Memory B cell (primary cell): ENCODE measurements at regions not wholly inside any gene's neighbourhood (a gene's known extent, or its start where the extent isn't known, plus 50 kb on each side); places are given as distances from the start of the nearest gene placed in this dataset.

Experiments
- ATAC-seq: fragments of 150-1000 bp; cut with Tn5 transposase; 2 replicates; pipeline ENCODE4 v1.10.0; 2021; ENCODE audit warnings: low read depth, mild to moderate bottlenecking, moderate library complexity
- DNase-seq, 2 donors: peaks; one replicate each; pipeline ENCODE4 v3.0.0; 2022; ENCODE audit warnings: low spot score in 2 of 2
- H3K27ac Mint-ChIP-seq: one replicate; pipeline ENCODE4 v1.8.0; 2022; ENCODE audit warnings: mild to moderate bottlenecking, moderate library complexity, mixed read lengths
- H3K27me3 Mint-ChIP-seq: one replicate; pipeline ENCODE4 v1.8.0; 2022; ENCODE audit warnings: mixed read lengths
- H3K36me3 Mint-ChIP-seq: one replicate; pipeline ENCODE4 v1.8.0; 2022; ENCODE audit warnings: mild to moderate bottlenecking, mixed read lengths
- H3K4me1 Mint-ChIP-seq: one replicate; pipeline ENCODE4 v1.8.0; 2022; ENCODE audit warnings: mixed read lengths
- H3K4me3 Mint-ChIP-seq: one replicate; pipeline ENCODE4 v1.8.0; 2022; ENCODE audit warnings: mild to moderate bottlenecking, moderate library complexity, mixed read lengths
- H3K9me3 Mint-ChIP-seq: one replicate; pipeline ENCODE4 v1.8.0; 2022; ENCODE audit warnings: mixed read lengths

GRCh38 chr3:3599016-3599415 lies 200.2 kb upstream of the LRRN1 start:
- ATAC-seq (no peak), DNase-seq (no peak)
- H3K9me3 Mint-ChIP-seq, result no peaks in the 10 kb centered on the region
- H3K27me3 Mint-ChIP-seq, result peaks cover 7% of the 10 kb centered on the region
- H3K36me3 Mint-ChIP-seq, result no peaks in the 10 kb centered on the region
- H3K4me1 Mint-ChIP-seq, result peaks cover 2% of the 10 kb centered on the region
- H3K27ac Mint-ChIP-seq, result no peak overlapping the region
- H3K4me3 Mint-ChIP-seq, result no peak overlapping the region

GRCh38 chr3:3594986-3595385 lies 204.2 kb upstream of the LRRN1 start:
- H3K4me3 Mint-ChIP-seq, result no peak overlapping the region
- DNase-seq (no peak), ATAC-seq (no peak)
- no peaks in the 10 kb centered on the region for H3K36me3 Mint-ChIP-seq
- H3K27ac Mint-ChIP-seq, result no peak overlapping the region
- peaks cover 3% of the 10 kb centered on the region for H3K9me3 Mint-ChIP-seq
- H3K27me3 Mint-ChIP-seq, result peaks cover 2% of the 10 kb centered on the region
- peaks cover 2% of the 10 kb centered on the region for H3K4me1 Mint-ChIP-seq

GRCh38 chr3:3589715-3590130 lies 209.5 kb upstream of the LRRN1 start:
- peaks cover 3% of the 10 kb centered on the region for H3K9me3 Mint-ChIP-seq
- no peaks in the 10 kb centered on the region for H3K27me3 Mint-ChIP-seq
- no peak overlapping the region for H3K4me3 Mint-ChIP-seq
- DNase-seq (no peak), ATAC-seq (no peak)
- H3K27ac Mint-ChIP-seq, result no peak overlapping the region
- no peaks in the 10 kb centered on the region for H3K36me3 Mint-ChIP-seq
- peaks cover 3% of the 10 kb centered on the region for H3K4me1 Mint-ChIP-seq

GRCh38 chr3:3587647-3587972 lies 211.6 kb upstream of the LRRN1 start:
- H3K4me1 Mint-ChIP-seq, result peaks cover 3% of the 10 kb centered on the region
- no peaks in the 10 kb centered on the region for H3K27me3 Mint-ChIP-seq
- H3K36me3 Mint-ChIP-seq, result no peaks in the 10 kb centered on the region
- H3K27ac Mint-ChIP-seq, result no peak overlapping the region
- DNase-seq (no peak), ATAC-seq (no peak)
- no peak overlapping the region for H3K4me3 Mint-ChIP-seq
- peaks cover 3% of the 10 kb centered on the region for H3K9me3 Mint-ChIP-seq

- no peak for ATAC-seq
- peaks cover 3% of the 10 kb centered on the region for H3K9me3 Mint-ChIP-seq
- no peak overlapping the region for H3K27ac Mint-ChIP-seq
- DNase-seq, result no peak
- no peaks in the 10 kb centered on the region for H3K27me3 Mint-ChIP-seq
- no peak overlapping the region for H3K4me3 Mint-ChIP-seq
- H3K4me1 Mint-ChIP-seq, result peaks cover 3% of the 10 kb centered on the region
- no peaks in the 10 kb centered on the region for H3K36me3 Mint-ChIP-seq
Observed at GRCh38 chr3:3586843-3587646, 212.2 kb upstream of the LRRN1 start.

- Mint-ChIP-seq H3K27ac (no peak overlapping the region), H3K4me1 (peaks cover 3% of the 10 kb centered on the region), H3K36me3 (no peaks in the 10 kb centered on the region), H3K9me3 (no peaks in the 10 kb centered on the region), H3K4me3 (no peak overlapping the region), H3K27me3 (no peaks in the 10 kb centered on the region)
- ATAC-seq (no peak), DNase-seq (no peak)
Observed at GRCh38 chr3:3586336-3586735, 212.9 kb upstream of the LRRN1 start.

GRCh38 chr3:3579658-3580057 lies 219.6 kb upstream of the LRRN1 start:
- no peaks in the 10 kb centered on the region for H3K9me3 Mint-ChIP-seq
- H3K4me1 Mint-ChIP-seq, result no peaks in the 10 kb centered on the region
- H3K36me3 Mint-ChIP-seq, result no peaks in the 10 kb centered on the region
- no peak for ATAC-seq
- no peak overlapping the region for H3K4me3 Mint-ChIP-seq
- no peak for DNase-seq
- H3K27me3 Mint-ChIP-seq, result peaks cover 2% of the 10 kb centered on the region
- no peak overlapping the region for H3K27ac Mint-ChIP-seq

GRCh38 chr3:3578718-3579117 lies 220.5 kb upstream of the LRRN1 start:
- Mint-ChIP-seq H3K4me3 (no peak overlapping the region), H3K27ac (no peak overlapping the region), H3K27me3 (peaks cover 2% of the 10 kb centered on the region), H3K9me3 (no peaks in the 10 kb centered on the region), H3K4me1 (no peaks in the 10 kb centered on the region), H3K36me3 (no peaks in the 10 kb centered on the region)
- DNase-seq (no peak), ATAC-seq (no peak)

GRCh38 chr3:3577823-3578222 lies 221.4 kb upstream of the LRRN1 start:
- no peak for DNase-seq
- peaks cover 2% of the 10 kb centered on the region for H3K27me3 Mint-ChIP-seq
- no peak for ATAC-seq
- no peak overlapping the region for H3K4me3 Mint-ChIP-seq
- no peaks in the 10 kb centered on the region for H3K36me3 Mint-ChIP-seq
- H3K9me3 Mint-ChIP-seq, result no peaks in the 10 kb centered on the region
- no peaks in the 10 kb centered on the region for H3K4me1 Mint-ChIP-seq
- no peak overlapping the region for H3K27ac Mint-ChIP-seq

GRCh38 chr3:3573341-3573740 lies 225.9 kb upstream of the LRRN1 start:
- ATAC-seq (no peak), DNase-seq (no peak)
- Mint-ChIP-seq H3K4me3 (no peak overlapping the region), H3K36me3 (peaks cover 2% of the 10 kb centered on the region), H3K27ac (no peak overlapping the region), H3K9me3 (no peaks in the 10 kb centered on the region), H3K27me3 (peaks cover 5% of the 10 kb centered on the region), H3K4me1 (no peaks in the 10 kb centered on the region)

GRCh38 chr3:3560591-3561311 lies 238.5 kb upstream of the LRRN1 start:
- Mint-ChIP-seq H3K9me3 (no peaks in the 10 kb centered on the region), H3K4me1 (no peaks in the 10 kb centered on the region), H3K36me3 (no peaks in the 10 kb centered on the region), H3K27ac (no peak overlapping the region), H3K27me3 (peaks cover 2% of the 10 kb centered on the region), H3K4me3 (no peak overlapping the region)
- DNase-seq (no peak), ATAC-seq (no peak)

GRCh38 chr3:3559786-3560185 lies 239.4 kb upstream of the LRRN1 start:
- DNase-seq (no peak), ATAC-seq (no peak)
- H3K36me3 Mint-ChIP-seq, result no peaks in the 10 kb centered on the region
- no peaks in the 10 kb centered on the region for H3K4me1 Mint-ChIP-seq
- H3K4me3 Mint-ChIP-seq, result no peak overlapping the region
- H3K27ac Mint-ChIP-seq, result no peak overlapping the region
- H3K9me3 Mint-ChIP-seq, result no peaks in the 10 kb centered on the region
- peaks cover 2% of the 10 kb centered on the region for H3K27me3 Mint-ChIP-seq

GRCh38 chr3:3556078-3556477 lies 243.2 kb upstream of the LRRN1 start:
- Mint-ChIP-seq H3K36me3 (no peaks in the 10 kb centered on the region), H3K27ac (no peak overlapping the region), H3K9me3 (no peaks in the 10 kb centered on the region), H3K4me1 (no peaks in the 10 kb centered on the region), H3K4me3 (no peak overlapping the region), H3K27me3 (peaks cover 2% of the 10 kb centered on the region)
- ATAC-seq, result no peak
- DNase-seq, result no peak

GRCh38 chr3:3553236-3553635 lies 246.0 kb upstream of the LRRN1 start:
- Mint-ChIP-seq H3K36me3 (no peaks in the 10 kb centered on the region), H3K4me3 (no peak overlapping the region), H3K27ac (no peak overlapping the region), H3K9me3 (peaks cover 10% of the 10 kb centered on the region), H3K4me1 (no peaks in the 10 kb centered on the region), H3K27me3 (peaks cover under 1% of the 10 kb centered on the region)
- ATAC-seq (no peak), DNase-seq (no peak)

GRCh38 chr3:3552761-3553160 lies 246.5 kb upstream of the LRRN1 start:
- Mint-ChIP-seq H3K4me3 (no peak overlapping the region), H3K27ac (no peak overlapping the region), H3K4me1 (no peaks in the 10 kb centered on the region), H3K9me3 (peaks cover 10% of the 10 kb centered on the region), H3K27me3 (no peaks in the 10 kb centered on the region), H3K36me3 (no peaks in the 10 kb centered on the region)
- DNase-seq, result no peak
- ATAC-seq, result no peak
